ENCODE measurements at regions not wholly inside any gene's neighbourhood (a gene's known extent, or its start where the extent isn't known, plus 50 kb on each side); places are given as distances from the start of the nearest gene placed in this dataset.

- peak in 1 of 3 donors; percentile 42 for DNase-seq
Measured at GRCh38 chr11:112539281-112539555, 278.6 kb upstream of the PLET1 start.

GRCh38 chr11:112539741-112540140, 279.1 kb upstream of the PLET1 start:
- DNase-seq: no peak

GRCh38 chr11:112540261-112540660, 279.6 kb upstream of the PLET1 start:
- no peak for DNase-seq

- peak in 2 of 3 donors; percentile 62 to 72 for DNase-seq
Measured at GRCh38 chr11:112541140-112542046, 280.7 kb upstream of the PLET1 start.

GRCh38 chr11:112542479-112542878, 281.8 kb upstream of the PLET1 start:
- DNase-seq: no peak

GRCh38 chr11:112543390-112543789, 282.7 kb upstream of the PLET1 start:
- DNase-seq: no peak

- no peak for DNase-seq
Measured at GRCh38 chr11:112548641-112549040, 288.0 kb upstream of the PLET1 start.

- DNase-seq: no peak
Measured at GRCh38 chr11:112553205-112553731, 292.6 kb upstream of the PLET1 start.

GRCh38 chr11:112554586-112554985, 293.9 kb upstream of the PLET1 start:
- no peak for DNase-seq

- peak in 1 of 3 donors; percentile 15 for DNase-seq
Measured at GRCh38 chr11:112555491-112556364, 295.1 kb upstream of the PLET1 start.

- DNase-seq: peak in 1 of 3 donors; percentile 30
Measured at GRCh38 chr11:112558691-112559090, 298.0 kb upstream of the PLET1 start.

- DNase-seq: no peak
Measured at GRCh38 chr11:112563808-112564207, 303.1 kb upstream of the PLET1 start.

- DNase-seq: peak; percentile 40 to 90 (median 71)
Measured at GRCh38 chr11:112564228-112564955, 303.7 kb upstream of the PLET1 start.

GRCh38 chr11:112565551-112565950, 304.9 kb upstream of the PLET1 start:
- no peak for DNase-seq

- DNase-seq: no peak
Measured at GRCh38 chr11:112566124-112566523, 305.5 kb upstream of the PLET1 start.

GRCh38 chr11:112570333-112570732, 309.7 kb upstream of the PLET1 start:
- no peak for DNase-seq

GRCh38 chr11:112579282-112579681, 318.6 kb upstream of the PLET1 start:
- peak in 1 of 3 donors; percentile 19 for DNase-seq

GRCh38 chr11:112580864-112581263, 320.2 kb upstream of the PLET1 start:
- DNase-seq: no peak

GRCh38 chr11:112581747-112582146, 321.1 kb upstream of the PLET1 start:
- no peak for DNase-seq

GRCh38 chr11:112582366-112582765, 321.7 kb upstream of the PLET1 start:
- no peak for DNase-seq

GRCh38 chr11:112583261-112583893, 322.7 kb upstream of the PLET1 start:
- no peak for DNase-seq

Data from muscle of back (tissue), 3 donors.